ENCODE measurements at regions not wholly inside any gene's neighbourhood (a gene's known extent, or its start where the extent isn't known, plus 50 kb on each side); places are given as distances from the start of the nearest gene placed in this dataset.

DNA sequence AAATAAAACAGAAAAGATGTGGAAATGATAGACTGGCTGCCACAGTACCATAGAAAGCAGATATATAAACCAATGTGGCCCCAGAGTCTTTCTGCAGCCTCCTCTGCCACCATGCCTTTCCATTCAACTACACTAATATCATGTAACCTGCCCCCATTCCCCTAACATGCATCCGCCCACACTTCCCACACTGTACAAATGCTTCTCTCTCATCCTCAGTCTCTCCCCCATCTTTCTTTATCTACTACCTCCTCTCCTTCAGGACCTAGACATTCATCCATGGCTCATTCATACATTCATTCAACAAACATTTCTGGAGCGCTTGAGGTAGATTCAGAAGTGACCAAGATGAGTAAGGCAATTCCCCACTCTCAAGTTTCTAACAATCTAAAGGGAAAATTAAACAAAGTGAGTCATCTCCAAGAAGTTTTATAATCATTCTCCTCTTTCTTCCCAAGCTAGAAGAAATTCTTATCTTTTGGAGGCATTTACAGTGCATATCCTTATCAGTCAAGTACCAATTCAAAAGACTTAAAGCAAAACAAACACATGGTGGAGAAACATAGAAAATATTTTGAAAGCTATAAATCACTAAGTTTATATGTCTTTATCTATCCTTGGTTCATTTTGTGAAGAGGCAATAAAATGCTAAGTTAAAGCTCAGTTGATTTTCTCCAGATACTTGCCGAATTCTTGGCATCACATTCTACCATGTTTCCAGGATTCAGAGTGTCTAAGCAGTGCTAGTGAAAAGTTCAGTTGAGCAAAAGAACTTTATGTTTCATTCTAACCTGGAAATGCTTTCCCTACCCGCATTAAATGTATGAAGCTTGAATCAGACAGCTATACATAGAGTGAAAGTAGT is 70.5 kb upstream of the FRMD6 start:
- H3F3A ChIP-seq (replicated peaks; ENCODE audit: insufficient read depth) = peaks cover 28% of the 10 kb centered on the region
- peak overlapping the region; percentile 8; the same call in 1 of the 2 replicates for H3K4me2 ChIP-seq
- no peaks in the 10 kb centered on the region for H4K20me1 ChIP-seq (ENCODE audit: insufficient read depth)
- no peak overlapping the region for H2AFZ ChIP-seq (ENCODE audit: low read depth)
- no peak for TF ChIP-seq FOXJ3 (CRISPR knock-in tag; IDR thresholded peaks at IDR 0.05)
- no peak for TF ChIP-seq GABPA (IDR thresholded peaks at IDR 0.05; ENCODE audit: low read depth)
- TF ChIP-seq GATA2 (CRISPR knock-in tag; IDR thresholded peaks at IDR 0.05) = no peak
- no peaks in the 10 kb centered on the region for H3K36me3 ChIP-seq (replicated peaks in 1 of 2; ENCODE audit: control insufficient read depth in 1 of 2, insufficient read depth in 2 of 2, low read length in 1 of 2)
- H3K9ac ChIP-seq = no peak overlapping the region
- H3K4me1 ChIP-seq (ENCODE audit: control insufficient read depth in 1 of 2, insufficient read depth in 2 of 2, low read depth in 1 of 2, low read length in 1 of 2) = peaks cover 0 to 7% of the 10 kb centered on the region in 2 experiments; a peak in 2 of 4 replicates
- peak overlapping the region in 1 of 2 experiments; percentile 78; a peak in 2 of 4 replicates for H3K27ac ChIP-seq (ENCODE audit: low read depth in 2 of 2, low read length in 1 of 2)
- no peak overlapping the region for H3K4me3 ChIP-seq (ENCODE audit: low read depth in 2 of 2, low read length in 1 of 2)
- ChIA-PET CTCF (interaction anchor here (0.9 to 1.0 kb wide), 2 partner anchors 16 to 28 kb away, joined by 3 read pairs; no protein-coding TSS in a partner anchor), POLR2A (no interaction called here)
- no peaks in the 10 kb centered on the region for H3K9me3 ChIP-seq
- WGBS (ENCODE audit: low lambda C conversion rate) = 79% methylated on average over 4 of the region's 4 CpGs
- H3K79me2 ChIP-seq (ENCODE audit: insufficient read depth) = no peaks in the 10 kb centered on the region
- no peak for DNase-seq
- no peaks in the 10 kb centered on the region for H3K27me3 ChIP-seq (ENCODE audit: insufficient read depth)
- no peaks in the 10 kb centered on the region for H3K9me2 ChIP-seq

DNA sequence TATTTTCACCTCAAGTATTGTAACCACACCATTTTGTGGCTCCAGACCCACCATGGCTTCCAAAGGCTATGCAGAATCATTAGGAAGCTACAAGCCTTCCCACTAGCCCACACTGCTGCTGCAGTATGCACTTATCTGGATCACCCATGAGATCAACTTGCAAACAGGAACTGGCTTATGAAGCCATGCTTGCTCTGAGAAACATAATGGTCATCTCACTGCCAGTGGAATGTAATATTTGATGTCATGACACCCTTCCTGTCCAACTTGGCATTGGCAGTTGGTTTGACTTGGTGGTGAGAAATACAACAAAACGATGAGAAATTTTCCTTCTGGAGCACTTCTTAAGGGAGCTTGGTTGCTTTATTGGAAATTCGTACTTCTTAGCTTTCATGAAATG is 69.3 kb upstream of the FRMD6 start:
- WGBS (ENCODE audit: low lambda C conversion rate) = 75% methylated on average over 2 of the region's 2 CpGs
- H3K27ac ChIP-seq (ENCODE audit: low read depth in 2 of 2, low read length in 1 of 2) = peak overlapping the region in 1 of 2 experiments; percentile 78; a peak in 1 of 4 replicates
- no peak overlapping the region for H3K4me2 ChIP-seq
- no peak for DNase-seq
- H2AFZ ChIP-seq (ENCODE audit: low read depth) = no peak overlapping the region
- no peak for TF ChIP-seq GATA2 (CRISPR knock-in tag; IDR thresholded peaks at IDR 0.05)
- no peak for TF ChIP-seq FOSL2 (IDR thresholded peaks at IDR 0.05; ENCODE audit: borderline replicate concordance, low read depth)
- TF ChIP-seq CHD2 (IDR thresholded peaks at IDR 0.05; ENCODE audit: low read length, partially characterized antibody) = no peak
- TF ChIP-seq, protein P1, sequence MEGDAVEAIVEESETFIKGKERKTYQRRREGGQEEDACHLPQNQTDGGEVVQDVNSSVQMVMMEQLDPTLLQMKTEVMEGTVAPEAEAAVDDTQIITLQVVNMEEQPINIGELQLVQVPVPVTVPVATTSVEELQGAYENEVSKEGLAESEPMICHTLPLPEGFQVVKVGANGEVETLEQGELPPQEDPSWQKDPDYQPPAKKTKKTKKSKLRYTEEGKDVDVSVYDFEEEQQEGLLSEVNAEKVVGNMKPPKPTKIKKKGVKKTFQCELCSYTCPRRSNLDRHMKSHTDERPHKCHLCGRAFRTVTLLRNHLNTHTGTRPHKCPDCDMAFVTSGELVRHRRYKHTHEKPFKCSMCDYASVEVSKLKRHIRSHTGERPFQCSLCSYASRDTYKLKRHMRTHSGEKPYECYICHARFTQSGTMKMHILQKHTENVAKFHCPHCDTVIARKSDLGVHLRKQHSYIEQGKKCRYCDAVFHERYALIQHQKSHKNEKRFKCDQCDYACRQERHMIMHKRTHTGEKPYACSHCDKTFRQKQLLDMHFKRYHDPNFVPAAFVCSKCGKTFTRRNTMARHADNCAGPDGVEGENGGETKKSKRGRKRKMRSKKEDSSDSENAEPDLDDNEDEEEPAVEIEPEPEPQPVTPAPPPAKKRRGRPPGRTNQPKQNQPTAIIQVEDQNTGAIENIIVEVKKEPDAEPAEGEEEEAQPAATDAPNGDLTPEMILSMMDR (IDR thresholded peaks at IDR 0.05) = no peak
- TF ChIP-seq SMC3 (IDR thresholded peaks at IDR 0.05; ENCODE audit: low read depth, low read length) = no peak
- TF ChIP-seq YY1 (IDR thresholded peaks at IDR 0.05; ENCODE audit: low read depth) = no peak
- TF ChIP-seq TAF1 (IDR thresholded peaks at IDR 0.05; ENCODE audit: borderline replicate concordance, low read depth, low read length) = no peak
- TF ChIP-seq, protein P2, sequence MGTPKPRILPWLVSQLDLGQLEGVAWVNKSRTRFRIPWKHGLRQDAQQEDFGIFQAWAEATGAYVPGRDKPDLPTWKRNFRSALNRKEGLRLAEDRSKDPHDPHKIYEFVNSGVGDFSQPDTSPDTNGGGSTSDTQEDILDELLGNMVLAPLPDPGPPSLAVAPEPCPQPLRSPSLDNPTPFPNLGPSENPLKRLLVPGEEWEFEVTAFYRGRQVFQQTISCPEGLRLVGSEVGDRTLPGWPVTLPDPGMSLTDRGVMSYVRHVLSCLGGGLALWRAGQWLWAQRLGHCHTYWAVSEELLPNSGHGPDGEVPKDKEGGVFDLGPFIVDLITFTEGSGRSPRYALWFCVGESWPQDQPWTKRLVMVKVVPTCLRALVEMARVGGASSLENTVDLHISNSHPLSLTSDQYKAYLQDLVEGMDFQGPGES (IDR thresholded peaks at IDR 0.05; ENCODE audit: low read depth, low read length) = no peak
- TF ChIP-seq, protein P3, sequence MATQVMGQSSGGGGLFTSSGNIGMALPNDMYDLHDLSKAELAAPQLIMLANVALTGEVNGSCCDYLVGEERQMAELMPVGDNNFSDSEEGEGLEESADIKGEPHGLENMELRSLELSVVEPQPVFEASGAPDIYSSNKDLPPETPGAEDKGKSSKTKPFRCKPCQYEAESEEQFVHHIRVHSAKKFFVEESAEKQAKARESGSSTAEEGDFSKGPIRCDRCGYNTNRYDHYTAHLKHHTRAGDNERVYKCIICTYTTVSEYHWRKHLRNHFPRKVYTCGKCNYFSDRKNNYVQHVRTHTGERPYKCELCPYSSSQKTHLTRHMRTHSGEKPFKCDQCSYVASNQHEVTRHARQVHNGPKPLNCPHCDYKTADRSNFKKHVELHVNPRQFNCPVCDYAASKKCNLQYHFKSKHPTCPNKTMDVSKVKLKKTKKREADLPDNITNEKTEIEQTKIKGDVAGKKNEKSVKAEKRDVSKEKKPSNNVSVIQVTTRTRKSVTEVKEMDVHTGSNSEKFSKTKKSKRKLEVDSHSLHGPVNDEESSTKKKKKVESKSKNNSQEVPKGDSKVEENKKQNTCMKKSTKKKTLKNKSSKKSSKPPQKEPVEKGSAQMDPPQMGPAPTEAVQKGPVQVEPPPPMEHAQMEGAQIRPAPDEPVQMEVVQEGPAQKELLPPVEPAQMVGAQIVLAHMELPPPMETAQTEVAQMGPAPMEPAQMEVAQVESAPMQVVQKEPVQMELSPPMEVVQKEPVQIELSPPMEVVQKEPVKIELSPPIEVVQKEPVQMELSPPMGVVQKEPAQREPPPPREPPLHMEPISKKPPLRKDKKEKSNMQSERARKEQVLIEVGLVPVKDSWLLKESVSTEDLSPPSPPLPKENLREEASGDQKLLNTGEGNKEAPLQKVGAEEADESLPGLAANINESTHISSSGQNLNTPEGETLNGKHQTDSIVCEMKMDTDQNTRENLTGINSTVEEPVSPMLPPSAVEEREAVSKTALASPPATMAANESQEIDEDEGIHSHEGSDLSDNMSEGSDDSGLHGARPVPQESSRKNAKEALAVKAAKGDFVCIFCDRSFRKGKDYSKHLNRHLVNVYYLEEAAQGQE (IDR thresholded peaks at IDR 0.05; ENCODE audit: low read depth, low read length) = no peak
- H3K36me3 ChIP-seq (replicated peaks in 1 of 2; ENCODE audit: control insufficient read depth in 1 of 2, insufficient read depth in 2 of 2, low read length in 1 of 2) = no peaks in the 10 kb centered on the region
- H3K79me2 ChIP-seq (ENCODE audit: insufficient read depth) = no peaks in the 10 kb centered on the region
- H3K9me2 ChIP-seq = no peaks in the 10 kb centered on the region
- H4K20me1 ChIP-seq (ENCODE audit: insufficient read depth) = no peaks in the 10 kb centered on the region
- H3F3A ChIP-seq (replicated peaks; ENCODE audit: insufficient read depth) = peaks cover 28% of the 10 kb centered on the region
- no peaks in the 10 kb centered on the region for H3K27me3 ChIP-seq (ENCODE audit: insufficient read depth)
- no peak overlapping the region for H3K9ac ChIP-seq
- ChIA-PET POLR2A (no interaction called here), CTCF (interaction anchor here (0.9 to 1.3 kb wide), 4 partner anchors 14 to 40 kb away, joined by 3 read pairs; no protein-coding TSS in a partner anchor)
- peaks cover 0 to 3% of the 10 kb centered on the region in 2 experiments; a peak in 2 of 4 replicates for H3K4me1 ChIP-seq (ENCODE audit: control insufficient read depth in 1 of 2, insufficient read depth in 2 of 2, low read depth in 1 of 2, low read length in 1 of 2)
- no peak overlapping the region for H3K4me3 ChIP-seq (ENCODE audit: low read depth in 2 of 2, low read length in 1 of 2)
- no peaks in the 10 kb centered on the region for H3K9me3 ChIP-seq

Measured in SK-N-SH (cell line).